A673 (cell line): ENCODE measurements at regions not wholly inside any gene's neighbourhood (a gene's known extent, or its start where the extent isn't known, plus 50 kb on each side); places are given as distances from the start of the nearest gene placed in this dataset.

Source experiments
- BruUV-seq: library from RNA; stranded (reverse); fragments of 400-500 nt; replicated peaks from 2 replicates; lab custom pipeline; 2021; lab: Mats Ljungman, UMichigan
- CTCF ChIA-PET: fragments of 300-600 bp; sonication (Branson Sonifier 250); formaldehyde crosslinking; loops from one replicate; lab custom pipeline; 2022; ENCODE audit warnings: antibody characterized with exemption; lab: Charles Lee
- POLR2A ChIA-PET: fragments of 300-600 bp; sonication (Branson Sonifier 250); formaldehyde crosslinking; loops from one replicate; lab custom pipeline; 2022; ENCODE audit warnings: antibody characterized with exemption; ENCODE audit not compliant: low non-redundant PET; lab: Charles Lee
- DNase-seq: peaks from one replicate; pipeline ENCODE4 v3.0.0-alpha.2; 2015; ENCODE audit warnings: low spot score
- H3K27ac ChIP-seq: fragments of 200-600 bp; sonication (generic); 2 replicates; pipeline ENCODE4 v1.5.1; 2016; ENCODE audit warnings: mixed run types, low read depth, mild to moderate bottlenecking, mixed read lengths, antibody characterized with exemption, low read length; ENCODE audit not compliant: poor library complexity, severe bottlenecking
- H3K27me3 ChIP-seq: fragments of 200-600 bp; sonication (generic); replicated peaks from 2 replicates; pipeline ENCODE4 v1.6.1; 2017; ENCODE audit warnings: mixed run types, low read depth, mild to moderate bottlenecking, mixed read lengths, antibody characterized with exemption, low read length; ENCODE audit not compliant: insufficient read depth, poor library complexity
- H3K36me3 ChIP-seq: fragments of 200-600 bp; sonication (generic); 2 replicates; pipeline ENCODE4 v1.6.1; 2016; ENCODE audit warnings: mixed run types, mild to moderate bottlenecking, mixed read lengths, antibody characterized with exemption, low read length; ENCODE audit not compliant: insufficient read depth, poor library complexity, severe bottlenecking
- H3K4me1 ChIP-seq: fragments of 200-600 bp; sonication (generic); 2 replicates; pipeline ENCODE4 v1.6.1; 2017; ENCODE audit warnings: mixed run types, mild to moderate bottlenecking, mixed read lengths, antibody characterized with exemption, low read length; ENCODE audit not compliant: insufficient read depth, poor library complexity, severe bottlenecking
- H3K4me3 ChIP-seq: fragments of 200-600 bp; sonication (generic); 2 replicates; pipeline ENCODE4 v1.5.1; 2016; ENCODE audit warnings: low read depth, mixed run types, mild to moderate bottlenecking, mixed read lengths, low read length; ENCODE audit not compliant: poor library complexity, severe bottlenecking
- H3K9me3 ChIP-seq: fragments of 200-600 bp; sonication (generic); 2 replicates; pipeline ENCODE4 v1.6.1; 2016; ENCODE audit warnings: mixed run types, low read depth, mild to moderate bottlenecking, mixed read lengths, antibody characterized with exemption, low read length; ENCODE audit not compliant: poor library complexity, severe bottlenecking
- EZH2 ChIP-seq: fragments of 200-600 bp; sonication (generic); IDR thresholded peaks from 2 replicates; pipeline ENCODE4 v1.6.1; 2017; ENCODE audit warnings: borderline replicate concordance, low read depth, mild to moderate bottlenecking, mixed read lengths, antibody characterized with exemption, low read length; ENCODE audit not compliant: poor library complexity, severe bottlenecking
- intact Hi-C: fragments of 100-400 bp; cut with micrococcal nuclease; formaldehyde crosslinking; loops from one replicate; pipeline ENCODE4 v1.10.0; 2022; ENCODE audit not compliant: unreplicated experiment
- TF ChIP-seq, protein P1 (sequence below): fragments of 300-800, 200-600 bp; sonication (generic); conservative IDR thresholded peaks from 2 replicates; pipeline ENCODE4 v1.5.1; 2017; ENCODE audit warnings: low read depth, mild to moderate bottlenecking, antibody characterized with exemption, low read length, moderate library complexity, mixed read lengths

GRCh38 chr5:99922386-99922785 is 612.8 kb upstream of the FAM174A start:
- intact Hi-C loops: no loop called here
- H3K36me3 ChIP-seq: no peaks in the 10 kb centered on the region
- no peaks in the 10 kb centered on the region for H3K27me3 ChIP-seq
- TF ChIP-seq, protein P1, sequence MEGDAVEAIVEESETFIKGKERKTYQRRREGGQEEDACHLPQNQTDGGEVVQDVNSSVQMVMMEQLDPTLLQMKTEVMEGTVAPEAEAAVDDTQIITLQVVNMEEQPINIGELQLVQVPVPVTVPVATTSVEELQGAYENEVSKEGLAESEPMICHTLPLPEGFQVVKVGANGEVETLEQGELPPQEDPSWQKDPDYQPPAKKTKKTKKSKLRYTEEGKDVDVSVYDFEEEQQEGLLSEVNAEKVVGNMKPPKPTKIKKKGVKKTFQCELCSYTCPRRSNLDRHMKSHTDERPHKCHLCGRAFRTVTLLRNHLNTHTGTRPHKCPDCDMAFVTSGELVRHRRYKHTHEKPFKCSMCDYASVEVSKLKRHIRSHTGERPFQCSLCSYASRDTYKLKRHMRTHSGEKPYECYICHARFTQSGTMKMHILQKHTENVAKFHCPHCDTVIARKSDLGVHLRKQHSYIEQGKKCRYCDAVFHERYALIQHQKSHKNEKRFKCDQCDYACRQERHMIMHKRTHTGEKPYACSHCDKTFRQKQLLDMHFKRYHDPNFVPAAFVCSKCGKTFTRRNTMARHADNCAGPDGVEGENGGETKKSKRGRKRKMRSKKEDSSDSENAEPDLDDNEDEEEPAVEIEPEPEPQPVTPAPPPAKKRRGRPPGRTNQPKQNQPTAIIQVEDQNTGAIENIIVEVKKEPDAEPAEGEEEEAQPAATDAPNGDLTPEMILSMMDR: no peak
- TF ChIP-seq EZH2: no peak
- no peaks in the 10 kb centered on the region for H3K4me1 ChIP-seq
- no peaks in the 10 kb centered on the region for H3K9me3 ChIP-seq
- H3K27ac ChIP-seq: no peak overlapping the region
- DNase-seq: no peak
- BruUV-seq: no TSS peak
- no peak overlapping the region for H3K4me3 ChIP-seq
- CTCF ChIA-PET: no interaction called here
- POLR2A ChIA-PET: no interaction called here

GRCh38 chr5:99911971-99912370 is 623.2 kb upstream of the FAM174A start:
- ChIA-PET POLR2A (no interaction called here), CTCF (no interaction called here)
- DNase-seq: no peak
- no TSS peak for BruUV-seq
- no peak overlapping the region for H3K4me3 ChIP-seq
- intact Hi-C loops: no loop called here
- no peaks in the 10 kb centered on the region for H3K27me3 ChIP-seq
- no peak overlapping the region for H3K27ac ChIP-seq
- TF ChIP-seq, protein P1: no peak
- no peak for TF ChIP-seq EZH2
- no peaks in the 10 kb centered on the region for H3K4me1 ChIP-seq
- no peaks in the 10 kb centered on the region for H3K9me3 ChIP-seq
- H3K36me3 ChIP-seq: no peaks in the 10 kb centered on the region

- H3K9me3 ChIP-seq: peaks cover 4% of the 10 kb centered on the region
- ChIA-PET POLR2A (no interaction called here), CTCF (no interaction called here)
- no TSS peak for BruUV-seq
- no peaks in the 10 kb centered on the region for H3K4me1 ChIP-seq
- no peak for DNase-seq
- no peak overlapping the region for H3K4me3 ChIP-seq
- no peak overlapping the region for H3K27ac ChIP-seq
- H3K27me3 ChIP-seq: no peaks in the 10 kb centered on the region
- TF ChIP-seq EZH2: no peak
- TF ChIP-seq, protein P1: no peak
- intact Hi-C loops: no loop called here
- H3K36me3 ChIP-seq: no peaks in the 10 kb centered on the region
These were observed 628.4 kb upstream of the FAM174A start for GRCh38 chr5:99906776-99907175.
